HFF-Myc (cell line): ENCODE measurements at regions not wholly inside any gene's neighbourhood (a gene's known extent, or its start where the extent isn't known, plus 50 kb on each side); places are given as distances from the start of the nearest gene placed in this dataset.
"Not testable (repeated sequence)": the region's sequence is repeated elsewhere in the genome, so short reads cannot be mapped to it uniquely, and the experiment has no call there.

Experiments used
- DNase-seq: peaks from one replicate; pipeline ENCODE4 v3.0.0-alpha.2; 2011; ENCODE audit warnings: low read depth; ENCODE audit errors: extremely low read depth
- H3K4me3 ChIP-seq: replicated peaks from 2 replicates; pipeline ENCODE4 v1.5.1; 2011; ENCODE audit warnings: low read depth, mild to moderate bottlenecking, control low read depth, low read length
- TF ChIP-seq, protein P1 (sequence below): IDR thresholded peaks from 2 replicates; pipeline ENCODE4 v1.5.1; 2012; ENCODE audit warnings: mild to moderate bottlenecking, low read depth, low read length, control low read depth; ENCODE audit errors: missing control alignments

DNA sequence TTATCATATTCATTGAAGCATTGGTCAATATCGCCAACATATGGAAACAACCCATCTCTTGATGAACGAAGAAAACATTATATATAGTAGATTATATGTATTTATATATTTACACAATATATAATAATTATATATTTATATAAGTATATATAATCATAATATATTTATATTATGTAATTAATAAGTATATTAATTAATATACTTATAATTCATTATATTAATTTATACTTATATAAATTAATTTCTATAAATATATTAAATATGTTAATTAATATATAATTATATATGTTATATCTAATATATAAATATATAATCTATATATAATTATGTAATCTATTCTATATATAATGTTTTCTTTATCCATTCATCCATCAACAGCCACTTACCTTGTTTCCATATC is 69.0 kb upstream of the SRD5A3 start:
- H3K4me3 ChIP-seq: no peak overlapping the region
- TF ChIP-seq, protein P1, sequence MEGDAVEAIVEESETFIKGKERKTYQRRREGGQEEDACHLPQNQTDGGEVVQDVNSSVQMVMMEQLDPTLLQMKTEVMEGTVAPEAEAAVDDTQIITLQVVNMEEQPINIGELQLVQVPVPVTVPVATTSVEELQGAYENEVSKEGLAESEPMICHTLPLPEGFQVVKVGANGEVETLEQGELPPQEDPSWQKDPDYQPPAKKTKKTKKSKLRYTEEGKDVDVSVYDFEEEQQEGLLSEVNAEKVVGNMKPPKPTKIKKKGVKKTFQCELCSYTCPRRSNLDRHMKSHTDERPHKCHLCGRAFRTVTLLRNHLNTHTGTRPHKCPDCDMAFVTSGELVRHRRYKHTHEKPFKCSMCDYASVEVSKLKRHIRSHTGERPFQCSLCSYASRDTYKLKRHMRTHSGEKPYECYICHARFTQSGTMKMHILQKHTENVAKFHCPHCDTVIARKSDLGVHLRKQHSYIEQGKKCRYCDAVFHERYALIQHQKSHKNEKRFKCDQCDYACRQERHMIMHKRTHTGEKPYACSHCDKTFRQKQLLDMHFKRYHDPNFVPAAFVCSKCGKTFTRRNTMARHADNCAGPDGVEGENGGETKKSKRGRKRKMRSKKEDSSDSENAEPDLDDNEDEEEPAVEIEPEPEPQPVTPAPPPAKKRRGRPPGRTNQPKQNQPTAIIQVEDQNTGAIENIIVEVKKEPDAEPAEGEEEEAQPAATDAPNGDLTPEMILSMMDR: no peak

DNA sequence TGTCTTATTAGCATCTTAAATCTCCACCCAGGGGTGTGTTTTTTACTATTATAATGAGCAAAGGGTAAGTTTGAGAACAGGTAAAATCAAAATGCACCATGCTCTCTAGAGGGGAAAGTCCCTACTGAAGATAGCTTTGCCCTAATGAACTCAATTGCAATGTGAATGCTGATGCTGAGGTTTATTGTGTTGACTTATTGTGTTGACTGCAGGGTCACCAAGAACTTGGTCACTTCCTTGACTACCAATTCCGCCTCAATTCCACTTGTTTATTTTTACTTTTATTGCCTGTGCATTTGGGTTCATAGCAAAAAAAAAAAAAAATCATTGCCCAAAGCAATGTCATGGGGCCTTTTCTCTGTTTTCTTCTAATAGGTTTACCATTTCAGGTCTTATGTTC is 67.7 kb upstream of the SRD5A3 start:
- no peak overlapping the region for H3K4me3 ChIP-seq
- no peak for DNase-seq
- TF ChIP-seq, protein P1: no peak

More for the DNA sequence above, 69.0 kb upstream of the SRD5A3 start:
- DNase-seq: no peak

DNA sequence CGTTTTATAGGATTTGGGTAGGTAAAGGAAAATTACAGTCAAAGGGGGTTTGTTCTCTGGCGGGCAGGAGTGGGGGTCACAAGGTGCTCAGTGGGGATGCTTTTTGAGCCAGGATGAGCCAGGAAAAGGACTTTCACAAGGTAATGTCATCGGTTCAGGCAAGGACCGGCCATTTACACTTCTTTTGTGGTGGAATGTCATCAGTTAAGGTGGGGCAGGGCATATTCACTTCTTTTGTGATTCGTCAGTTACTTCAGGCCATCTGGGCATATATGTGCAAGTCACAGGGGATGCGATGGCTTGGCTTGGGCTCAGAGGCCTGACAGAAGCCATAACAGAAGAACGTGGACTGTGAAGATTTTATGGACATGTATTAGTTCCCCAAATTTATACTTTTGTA is 65.6 kb upstream of the SRD5A3 start:
- DNase-seq, H3K4me3 ChIP-seq: not testable (repeated sequence)

DNA sequence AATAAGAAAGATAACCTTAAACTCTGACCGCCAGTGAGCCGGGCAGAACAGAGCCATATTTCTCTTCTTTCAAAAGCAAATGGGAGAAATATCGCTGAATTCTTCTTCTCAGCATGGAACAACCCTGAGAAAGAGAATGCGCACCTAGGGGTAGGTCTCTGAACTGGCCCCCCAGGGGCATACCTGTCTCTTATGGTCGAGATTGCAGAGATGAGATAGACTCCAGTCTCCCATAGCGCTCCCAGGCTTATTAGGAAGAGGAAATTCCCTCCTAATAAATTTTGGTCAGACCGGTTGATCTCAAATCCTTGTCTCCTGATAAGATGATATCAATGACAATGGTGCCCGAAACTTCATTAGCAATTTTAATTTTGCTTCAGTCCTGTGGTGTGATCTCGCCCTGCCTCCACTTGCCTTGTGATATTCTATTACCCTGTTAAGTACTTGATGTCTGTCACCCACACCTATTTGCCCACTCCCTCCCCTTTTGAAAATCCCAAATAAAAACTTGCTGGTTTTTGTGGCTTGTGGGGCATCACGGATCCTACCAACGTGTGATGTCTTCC is 64.8 kb upstream of the SRD5A3 start:
- H3K4me3 ChIP-seq, DNase-seq: not testable (repeated sequence)

DNA sequence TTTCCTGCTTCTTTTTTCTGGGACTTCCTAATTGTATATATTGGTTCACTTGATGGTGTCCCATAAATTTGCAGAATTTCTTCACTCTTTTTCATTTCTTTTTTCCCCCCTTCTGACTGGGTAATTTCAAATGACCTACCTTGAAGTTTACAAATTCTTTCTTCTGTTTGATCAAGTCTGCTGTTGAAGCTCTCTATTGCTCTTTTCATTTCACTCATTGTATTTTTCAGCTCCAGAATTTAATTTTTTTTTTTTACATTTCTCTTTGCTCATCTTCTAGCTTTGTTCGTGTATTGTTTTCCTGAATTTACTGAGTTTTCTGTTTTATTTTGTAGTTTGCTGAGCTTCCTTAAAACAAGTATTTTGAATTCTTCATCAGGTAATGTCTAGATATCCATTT is 61.7 kb upstream of the SRD5A3 start:
- no peak overlapping the region for H3K4me3 ChIP-seq
- TF ChIP-seq, protein P1: no peak
- no peak for DNase-seq

DNA sequence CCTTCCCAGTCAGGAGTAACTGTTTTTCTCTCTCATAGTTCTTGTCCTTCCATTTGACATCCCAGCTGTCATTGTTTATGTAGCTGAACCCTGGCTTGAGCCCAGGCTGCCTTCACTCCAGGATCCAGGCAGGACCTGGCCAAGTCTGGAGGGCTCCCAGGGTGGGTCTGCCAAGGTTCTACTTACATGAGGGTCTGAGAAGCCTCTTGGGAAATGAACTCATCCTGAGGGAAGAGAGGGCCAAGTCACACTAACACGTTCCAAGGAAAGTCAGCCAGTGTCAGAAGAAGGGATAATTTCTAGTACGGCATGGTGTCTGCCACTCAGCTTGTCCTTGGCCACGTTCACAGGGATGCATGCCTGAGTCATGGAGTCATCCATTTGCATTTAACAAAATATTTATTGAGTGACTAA is 54.8 kb upstream of the SRD5A3 start:
- no peak for DNase-seq
- TF ChIP-seq, protein P1: no peak
- H3K4me3 ChIP-seq: no peak overlapping the region

DNA sequence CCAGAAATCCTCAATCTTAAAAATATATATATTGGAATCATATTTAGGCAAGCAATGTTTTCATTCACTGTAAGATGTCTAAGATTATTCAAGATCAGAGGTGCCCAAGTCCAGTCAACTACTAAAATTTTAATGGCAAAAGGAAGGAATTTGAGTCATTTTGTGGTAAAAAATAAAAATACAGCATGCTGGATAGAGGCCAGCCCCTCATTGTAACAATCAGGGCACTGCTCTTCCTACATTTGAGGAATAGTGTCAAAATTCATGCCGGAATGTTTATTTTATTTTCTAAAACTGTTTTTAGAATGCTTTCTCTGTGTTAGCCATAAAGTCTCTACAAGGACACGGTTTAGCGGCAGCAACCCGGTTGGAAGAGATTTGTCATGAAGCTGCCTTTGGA is 49.9 kb upstream of the SRD5A3 start:
- no peak for DNase-seq
- H3K4me3 ChIP-seq: no peak overlapping the region
- TF ChIP-seq, protein P1: no peak
